HUES48 (cell line): ENCODE measurements at regions not wholly inside any gene's neighbourhood (a gene's known extent, or its start where the extent isn't known, plus 50 kb on each side); places are given as distances from the start of the nearest gene placed in this dataset.

Experiments used
- H3K27ac ChIP-seq: one replicate; pipeline ENCODE4 v1.7.0; 2013; ENCODE audit warnings: low read depth, low read length, inconsistent platforms
- H3K27me3 ChIP-seq: 2 replicates; pipeline ENCODE4 v1.6.1; 2013; ENCODE audit warnings: mild to moderate bottlenecking, low read length; ENCODE audit not compliant: control insufficient read depth, insufficient read depth
- H3K36me3 ChIP-seq: 2 replicates; pipeline ENCODE4 v1.6.1; 2013; ENCODE audit warnings: low read length; ENCODE audit not compliant: control insufficient read depth, insufficient read depth
- H3K4me1 ChIP-seq: 2 replicates; pipeline ENCODE4 v1.6.1; 2013; ENCODE audit warnings: mild to moderate bottlenecking, low read length; ENCODE audit not compliant: control insufficient read depth, insufficient read depth
- H3K4me3 ChIP-seq: 2 replicates; pipeline ENCODE4 v1.5.1; 2013; ENCODE audit warnings: mild to moderate bottlenecking, low read depth, low read length
- H3K9ac ChIP-seq: 2 replicates; pipeline ENCODE4 v1.6.1; 2013; ENCODE audit warnings: mild to moderate bottlenecking, low read depth, low read length, moderate library complexity
- H3K9me3 ChIP-seq: 2 replicates; pipeline ENCODE4 v1.6.1; 2013; ENCODE audit warnings: low read length; ENCODE audit not compliant: control insufficient read depth, insufficient read depth

DNA sequence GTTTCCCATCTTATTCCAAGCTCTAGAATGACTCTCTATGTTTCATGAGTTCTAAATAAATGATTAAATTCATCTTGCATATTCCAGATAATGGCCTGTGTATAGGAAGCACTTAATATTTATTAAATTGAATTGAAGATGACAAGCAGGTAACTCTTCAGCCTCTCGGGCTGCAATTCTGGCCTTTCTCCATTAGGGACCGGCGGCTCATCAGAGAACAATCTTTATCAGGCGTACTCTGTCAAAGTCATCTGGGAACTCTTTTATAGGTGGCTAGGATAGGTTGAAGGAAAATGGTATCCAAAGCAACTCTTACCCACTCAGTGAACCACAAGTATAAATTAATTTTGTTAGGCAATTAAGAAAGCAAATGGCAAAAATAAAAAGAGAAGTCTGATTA lies 308.5 kb downstream of the NOL4 start:
- H3K27ac ChIP-seq: no peak overlapping the region
- H3K9me3 ChIP-seq: no peaks in the 10 kb centered on the region
- H3K27me3 ChIP-seq: no peaks in the 10 kb centered on the region

DNA sequence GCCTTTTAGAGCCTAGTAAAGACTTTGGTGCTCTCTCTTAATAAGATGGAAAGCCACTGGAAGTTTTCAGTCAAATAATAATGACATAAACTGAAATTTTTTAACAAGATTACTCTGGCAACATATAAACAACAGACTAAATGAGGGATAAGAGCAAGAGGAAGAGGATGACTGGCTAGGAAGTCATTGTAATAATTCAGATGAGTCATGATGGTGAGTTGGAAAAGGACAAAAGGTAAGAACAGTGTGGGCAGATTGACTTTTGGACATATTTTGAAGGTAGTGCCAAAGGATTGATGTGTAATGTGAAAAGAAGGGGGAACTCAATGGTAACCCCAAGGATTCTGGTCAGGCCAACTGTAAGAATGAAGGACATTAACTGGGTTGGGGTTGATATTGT lies 310.3 kb downstream of the NOL4 start:
- Histone ChIP-seq H3K27ac (no peak overlapping the region), H3K36me3 (no peaks in the 10 kb centered on the region), H3K4me3 (no peak overlapping the region), H3K4me1 (no peaks in the 10 kb centered on the region), H3K27me3 (no peaks in the 10 kb centered on the region), H3K9ac (no peak overlapping the region), H3K9me3 (no peaks in the 10 kb centered on the region)

More for the DNA sequence above, 308.5 kb downstream of the NOL4 start:
- Histone ChIP-seq H3K36me3 (no peaks in the 10 kb centered on the region), H3K4me3 (no peak overlapping the region), H3K9ac (no peak overlapping the region), H3K4me1 (no peaks in the 10 kb centered on the region)

DNA sequence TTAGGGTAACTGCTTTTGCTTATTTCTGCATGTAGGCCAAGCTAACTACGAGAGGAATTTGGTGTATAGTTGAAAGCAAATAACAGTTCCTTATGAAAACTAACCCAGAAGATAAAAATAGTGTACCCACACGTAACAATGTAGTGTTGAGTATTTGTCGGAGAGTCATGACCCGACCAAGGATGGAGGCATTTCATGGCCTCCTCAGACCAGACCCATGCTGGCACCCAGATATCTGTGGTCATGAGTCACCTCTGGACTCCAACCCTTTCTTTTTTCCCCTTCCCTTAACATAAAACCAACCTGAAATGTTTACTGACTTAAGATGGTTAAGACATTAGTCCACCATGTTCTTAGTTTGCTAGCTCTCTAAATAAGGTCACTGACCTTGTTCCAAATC lies 318.7 kb downstream of the NOL4 start:
- peaks cover 51% of the 10 kb centered on the region for H3K9me3 ChIP-seq

DNA sequence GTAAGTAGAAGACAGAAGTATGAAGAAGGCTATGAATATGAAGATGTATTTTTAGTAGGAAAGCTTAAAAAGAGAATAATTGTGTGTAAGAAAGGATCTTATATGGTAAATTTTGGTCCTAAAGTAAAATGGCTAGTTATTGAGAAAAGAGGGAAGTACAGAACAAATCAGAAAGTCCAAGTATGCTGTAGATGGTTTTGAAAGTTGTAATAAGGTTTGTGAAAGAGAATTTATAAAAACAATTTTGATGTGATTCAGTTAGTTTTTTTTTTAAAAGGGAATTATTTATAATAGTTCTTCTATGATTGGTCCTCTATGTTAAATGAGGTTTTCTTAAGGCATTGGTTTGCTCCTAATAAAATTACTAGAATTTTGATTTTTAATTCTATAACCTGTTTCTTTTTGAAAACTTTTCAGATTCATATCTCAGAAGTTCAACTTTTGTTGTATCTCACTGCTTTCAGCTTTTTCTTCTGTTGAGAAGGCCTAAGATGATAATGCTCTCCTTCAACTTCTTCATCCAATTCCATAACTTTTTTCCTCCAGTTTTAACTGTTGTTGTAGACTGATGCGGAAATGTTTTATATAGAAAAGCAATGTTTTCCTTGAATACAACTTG lies 322.7 kb downstream of the NOL4 start:
- Histone ChIP-seq H3K9me3 (peaks cover 65% of the 10 kb centered on the region), H3K36me3 (no peaks in the 10 kb centered on the region), H3K4me3 (no peak overlapping the region), H3K4me1 (no peaks in the 10 kb centered on the region), H3K27ac (no peak overlapping the region), H3K27me3 (no peaks in the 10 kb centered on the region), H3K9ac (no peak overlapping the region)

More for the DNA sequence above, 318.7 kb downstream of the NOL4 start:
- Histone ChIP-seq H3K9ac (no peak overlapping the region), H3K4me3 (no peak overlapping the region), H3K27ac (no peak overlapping the region), H3K36me3 (no peaks in the 10 kb centered on the region), H3K4me1 (no peaks in the 10 kb centered on the region), H3K27me3 (no peaks in the 10 kb centered on the region)

- Histone ChIP-seq H3K27me3 (no peaks in the 10 kb centered on the region), H3K9me3 (peaks cover 58% of the 10 kb centered on the region), H3K4me3 (no peak overlapping the region), H3K9ac (no peak overlapping the region), H3K36me3 (no peaks in the 10 kb centered on the region), H3K27ac (no peak overlapping the region), H3K4me1 (no peaks in the 10 kb centered on the region)
These were observed 322.6 kb downstream of the ASXL3 start for GRCh38 chr18:33900638-33901037.

- Histone ChIP-seq H3K4me1 (no peaks in the 10 kb centered on the region), H3K9ac (no peak overlapping the region), H3K27ac (no peak overlapping the region), H3K9me3 (peaks cover 39% of the 10 kb centered on the region), H3K36me3 (no peaks in the 10 kb centered on the region), H3K4me3 (no peak overlapping the region), H3K27me3 (no peaks in the 10 kb centered on the region)
These were observed 320.4 kb downstream of the ASXL3 start for GRCh38 chr18:33898427-33898826.

DNA sequence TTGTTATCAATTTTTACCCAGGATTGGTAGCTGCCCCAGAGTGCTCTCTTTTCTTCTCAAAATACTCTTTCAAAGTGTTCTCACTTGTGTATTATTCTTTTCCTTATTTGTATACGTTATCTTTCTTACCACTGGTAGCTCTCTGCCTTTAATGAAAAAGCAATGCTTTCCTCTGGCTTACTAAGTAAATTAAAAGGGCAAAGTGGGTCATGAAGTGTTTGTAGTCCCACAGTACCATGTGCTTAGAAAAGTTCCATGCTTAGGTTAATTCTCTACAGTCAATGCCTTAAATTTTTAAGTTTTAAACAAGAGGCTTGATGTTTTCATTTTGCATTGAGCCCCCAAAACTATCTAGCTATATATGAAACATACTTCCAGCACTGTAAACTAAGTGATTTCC lies 300.2 kb downstream of the ASXL3 start:
- Histone ChIP-seq H3K27me3 (no peaks in the 10 kb centered on the region), H3K36me3 (no peaks in the 10 kb centered on the region), H3K4me1 (no peaks in the 10 kb centered on the region), H3K27ac (no peak overlapping the region), H3K9ac (no peak overlapping the region), H3K9me3 (no peaks in the 10 kb centered on the region), H3K4me3 (no peak overlapping the region)

DNA sequence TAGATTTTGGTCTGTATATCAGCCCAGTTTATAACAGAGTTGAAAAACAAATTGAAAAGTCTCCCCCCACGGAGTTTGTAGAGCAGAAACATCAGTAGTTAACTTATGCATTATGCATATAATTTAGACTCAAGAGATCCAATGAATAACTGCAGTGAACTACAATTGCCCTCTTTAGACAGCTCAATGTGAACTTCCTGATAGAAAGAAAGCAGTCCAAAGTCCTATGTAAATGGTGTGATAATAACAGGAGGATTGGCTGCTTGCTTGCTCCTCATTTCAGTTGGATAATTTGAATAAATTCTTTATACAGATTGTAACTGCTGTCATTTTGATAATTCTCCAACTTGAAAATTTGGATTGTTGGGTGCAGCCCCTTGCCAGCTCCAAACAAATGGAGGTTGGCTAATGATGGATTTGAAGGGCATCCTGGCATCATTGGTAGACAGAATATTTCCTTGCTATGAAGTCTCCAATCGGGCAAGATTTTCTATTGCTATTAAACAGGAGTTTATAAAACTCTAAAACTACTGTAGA lies 297.1 kb downstream of the ASXL3 start:
- Histone ChIP-seq H3K4me1 (peaks cover 3% of the 10 kb centered on the region; the same call in 1 of the 2 replicates), H3K4me3 (no peak overlapping the region), H3K9me3 (no peaks in the 10 kb centered on the region), H3K27me3 (no peaks in the 10 kb centered on the region), H3K9ac (no peak overlapping the region), H3K27ac (no peak overlapping the region), H3K36me3 (no peaks in the 10 kb centered on the region)

GRCh38 chr18:33873112-33873511 lies 295.1 kb downstream of the ASXL3 start:
- no peaks in the 10 kb centered on the region for H3K27me3 ChIP-seq
- H3K27ac ChIP-seq: no peak overlapping the region
- peaks cover 3% of the 10 kb centered on the region; the same call in 1 of the 2 replicates for H3K4me1 ChIP-seq
- H3K4me3 ChIP-seq: no peak overlapping the region
- no peaks in the 10 kb centered on the region for H3K9me3 ChIP-seq
- no peaks in the 10 kb centered on the region for H3K36me3 ChIP-seq
- no peak overlapping the region for H3K9ac ChIP-seq

DNA sequence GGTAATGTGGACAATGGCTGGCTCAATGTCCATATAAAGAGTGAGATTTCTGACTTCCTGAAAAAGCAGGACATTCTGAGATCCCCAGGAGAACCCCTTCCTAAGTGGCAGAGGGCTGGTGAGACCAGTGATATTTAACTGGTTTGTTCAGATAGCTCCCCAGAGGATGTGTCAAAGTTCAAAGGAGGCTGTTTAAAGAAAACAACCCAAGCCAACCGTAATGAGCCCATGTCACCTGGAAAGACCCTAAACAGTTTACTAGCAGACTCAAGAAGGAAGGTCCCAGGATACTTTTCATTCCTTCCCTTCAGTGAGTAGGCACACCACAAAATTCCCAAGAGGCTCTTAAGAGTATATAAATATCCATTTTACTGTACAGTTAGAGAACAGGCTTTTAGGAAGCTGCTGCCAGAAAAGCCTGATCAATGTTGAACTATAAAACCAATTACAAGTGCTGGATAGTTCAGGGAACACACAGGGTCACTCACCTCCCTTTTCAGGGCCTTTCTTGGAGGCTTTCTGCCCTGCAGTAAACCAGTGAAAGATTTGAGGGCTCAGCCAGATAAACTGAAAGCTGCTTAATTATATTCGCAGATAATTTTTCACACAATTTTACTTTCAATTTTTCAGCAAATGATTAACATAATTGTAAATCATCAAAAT lies 293.5 kb downstream of the ASXL3 start:
- no peaks in the 10 kb centered on the region for H3K36me3 ChIP-seq
- H3K27ac ChIP-seq: no peak overlapping the region
- H3K9ac ChIP-seq: no peak overlapping the region
- H3K9me3 ChIP-seq: no peaks in the 10 kb centered on the region
- H3K27me3 ChIP-seq: no peaks in the 10 kb centered on the region
- peaks cover 3% of the 10 kb centered on the region; the same call in 1 of the 2 replicates for H3K4me1 ChIP-seq
- no peak overlapping the region for H3K4me3 ChIP-seq

GRCh38 chr18:33870059-33870458 lies 292.0 kb downstream of the ASXL3 start:
- no peaks in the 10 kb centered on the region for H3K27me3 ChIP-seq
- H3K36me3 ChIP-seq: no peaks in the 10 kb centered on the region
- H3K9me3 ChIP-seq: no peaks in the 10 kb centered on the region
- H3K4me1 ChIP-seq: peaks cover 3% of the 10 kb centered on the region; the same call in 1 of the 2 replicates
- H3K27ac ChIP-seq: no peak overlapping the region
- H3K4me3 ChIP-seq: no peak overlapping the region
- no peak overlapping the region for H3K9ac ChIP-seq
